Transverse colon (tissue), 4 donors: ENCODE measurements at regions not wholly inside any gene's neighbourhood (a gene's known extent, or its start where the extent isn't known, plus 50 kb on each side); places are given as distances from the start of the nearest gene placed in this dataset.

Experiments
- DNase-seq: peaks from one replicate; pipeline ENCODE4 v3.0.0-alpha.2; 2019
- H3K27ac ChIP-seq, 4 donors: fragments of 200-600 bp; sonication (generic); 2 replicates each; pipeline ENCODE4 v1.5.1; 2016 to 2018; ENCODE audit warnings: inconsistent platforms in 4 of 4
- H3K27me3 ChIP-seq: fragments of 200-600 bp; sonication (generic); 2 replicates; pipeline ENCODE4 v1.5.1; 2017; ENCODE audit warnings: inconsistent platforms
- H3K36me3 ChIP-seq, 4 donors: fragments of 200-600 bp; sonication (generic); 2 replicates each; pipeline ENCODE4 v1.5.1; 2017 to 2019; ENCODE audit warnings: inconsistent platforms in 4 of 4
- H3K4me1 ChIP-seq, 4 donors: fragments of 200-600 bp; sonication (generic); 2 replicates each; pipeline ENCODE4 v1.5.1; 2017 to 2020; ENCODE audit warnings: inconsistent platforms in 4 of 4
- H3K4me3 ChIP-seq, 4 donors: fragments of 200-600 bp; sonication (generic); 1 replicate in 1 of 4; 2 replicates in 3 of 4; pipeline versions ENCODE4 v1.5.1 to v1.6.1; 2017 to 2019; ENCODE audit warnings: inconsistent platforms in 4 of 4
- H3K9me3 ChIP-seq, 2 donors: fragments of 200-600 bp; sonication (generic); 2 replicates each; pipeline ENCODE4 v1.5.1; 2017 to 2019; ENCODE audit warnings: inconsistent platforms in 2 of 2
- CTCF ChIP-seq, 5 experiments: fragments of 200-600 bp in 3 of 5; fragments of 450-650 bp in 2 of 5; sonication (generic) in 3 of 5; IDR thresholded peaks; 1 replicate in 2 of 5; 2 replicates in 3 of 5; pipeline ENCODE4 v1.5.1; 2016 to 2017; ENCODE audit warnings: antibody characterized with exemption in 5 of 5, inconsistent platforms in 3 of 5, mild to moderate bottlenecking in 2 of 5, moderate library complexity in 1 of 5
- EP300 ChIP-seq: sonication (generic); formaldehyde crosslinking; IDR thresholded peaks from one replicate; pipeline ENCODE4 v1.6.1; 2017; ENCODE audit warnings: antibody characterized with exemption, low read depth
- POLR2A ChIP-seq: fragments of 450-650 bp; IDR thresholded peaks from one replicate; pipeline ENCODE4 v1.6.1; 2016; ENCODE audit warnings: antibody characterized with exemption, mild to moderate bottlenecking, moderate library complexity
- POLR2AphosphoS5 ChIP-seq, 3 donors: sonication (generic); formaldehyde crosslinking; IDR thresholded peaks; one replicate each; pipeline ENCODE4 v1.6.1; 2016; ENCODE audit warnings: antibody characterized with exemption in 3 of 3
- WGBS, 2 donors: methylation state at CpG; one replicate each; pipeline ENCODE4 v1.1.5; 2018; ENCODE audit warnings: low coverage in 1 of 2; 5-methylcytosine and 5-hydroxymethylcytosine counted together
- in situ Hi-C, 4 donors: fragments of 200-750 bp; cut with MboI; loops; one replicate each; pipeline versions ENCODE4 v1.15.0 to v1.15.1; 2017; ENCODE audit warnings: low sequenced_read_pairs in 3 of 4, low pct_ligation_motif_present in 1 of 4, low pct_unique_long_range_greater_than_20kb in 1 of 4
- intact Hi-C: fragments of 100-400 bp; cut with DNase I; formaldehyde crosslinking; loops from one replicate; pipeline ENCODE4 v1.15.1; 2023; ENCODE audit warnings: low total_unique reads

DNA sequence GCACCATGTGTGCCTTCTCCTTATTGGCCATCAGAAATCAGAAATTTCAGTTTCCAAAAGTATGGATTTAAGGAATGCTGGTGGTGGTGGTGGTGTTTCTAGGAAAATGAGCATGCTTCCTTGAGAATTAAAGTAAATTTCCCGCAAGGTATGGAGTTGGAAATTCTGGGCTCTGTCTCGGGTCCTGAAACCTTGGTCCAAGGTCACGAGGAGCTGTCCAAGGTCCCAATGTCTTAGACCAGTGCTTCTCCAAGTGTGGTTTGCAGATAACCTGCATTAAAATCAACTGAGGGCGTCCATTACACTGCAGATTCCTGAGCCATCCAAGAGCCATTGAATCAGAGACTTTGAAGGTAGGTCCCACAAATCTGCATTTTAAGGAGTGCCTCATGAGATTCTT is 210.9 kb upstream of the PKDCC start:
- intact Hi-C loops: no loop called here
- 21 to 43% methylated on average over 1 to 4 of the region's 4 CpGs for WGBS, 2 donors

DNA sequence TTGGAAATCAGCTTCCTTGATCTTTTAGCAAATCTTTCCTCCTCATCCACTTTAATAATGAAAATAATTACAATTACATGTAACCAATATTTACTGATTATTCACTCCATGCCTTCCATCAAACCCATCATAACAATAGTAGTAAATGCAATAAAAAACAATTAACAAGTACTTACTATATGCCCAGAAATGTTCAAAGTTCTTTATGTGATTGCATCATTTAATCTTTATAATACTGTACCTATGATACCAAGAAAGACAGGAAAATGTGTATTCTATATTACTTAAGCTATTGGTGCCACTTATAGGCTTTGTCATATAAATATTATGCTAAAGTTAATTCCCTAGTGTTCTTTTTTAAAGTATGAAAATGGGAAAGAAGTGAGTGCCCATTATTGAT is 210.2 kb upstream of the PKDCC start:
- no peaks in the 10 kb centered on the region for H3K9me3 ChIP-seq
- intact Hi-C loops (no loop called here), in situ Hi-C loops (no loop called here)
- peaks cover 0 to 13% (median 11%) of the 10 kb centered on the region in 4 donors for H3K4me1 ChIP-seq
- no peaks in the 10 kb centered on the region for H3K36me3 ChIP-seq
- no peak overlapping the region for H3K4me3 ChIP-seq
- DNase-seq: no peak
- H3K27ac ChIP-seq: no peak overlapping the region
- TF ChIP-seq POLR2AphosphoS5 (IDR thresholded peaks at IDR 0.05) (no peak), EP300 (no peak), CTCF (IDR thresholded peaks at IDR 0.05) (no peak), POLR2A (no peak)
- H3K27me3 ChIP-seq: no peaks in the 10 kb centered on the region

More for the DNA sequence above, 210.9 kb upstream of the PKDCC start:
- no peaks in the 10 kb centered on the region for H3K27me3 ChIP-seq
- TF ChIP-seq CTCF (IDR thresholded peaks at IDR 0.05) (no peak), POLR2AphosphoS5 (IDR thresholded peaks at IDR 0.05) (no peak), EP300 (no peak), POLR2A (no peak)
- H3K27ac ChIP-seq: no peak overlapping the region
- peak; percentile 35 for DNase-seq
- H3K4me3 ChIP-seq: no peak overlapping the region
- in situ Hi-C loops: no loop called here
- no peaks in the 10 kb centered on the region for H3K9me3 ChIP-seq
- H3K4me1 ChIP-seq: peaks cover 0 to 12% (median 11%) of the 10 kb centered on the region in 4 donors
- no peaks in the 10 kb centered on the region for H3K36me3 ChIP-seq

- no peaks in the 10 kb centered on the region for H3K9me3 ChIP-seq
- TF ChIP-seq POLR2A: peak; percentile 74
- peak; percentile 92 to 99 (median 98) for TF ChIP-seq CTCF (IDR thresholded peaks at IDR 0.05)
- peak; percentile 73 to 75 (median 73) for TF ChIP-seq POLR2AphosphoS5 (IDR thresholded peaks at IDR 0.05)
- TF ChIP-seq EP300: no peak
- in situ Hi-C loops: no loop called here
- peak overlapping the region; percentile 79 to 96 (median 90) for H3K27ac ChIP-seq
- peaks cover 0 to 13% (median 11%) of the 10 kb centered on the region in 4 donors for H3K4me1 ChIP-seq
- intact Hi-C loops: no loop called here
- H3K36me3 ChIP-seq: no peaks in the 10 kb centered on the region
- peaks cover under 1% of the 10 kb centered on the region for H3K27me3 ChIP-seq
- peak overlapping the region; percentile 54 to 66 (median 62) for H3K4me3 ChIP-seq
- whole genome bisulfite sequencing, 2 donors: 2 to 4% methylated on average over 5 to 48 of the region's 48 CpGs
- peak; percentile 98 for DNase-seq
These were observed 206.9 kb upstream of the PKDCC start for GRCh38 chr2:41840702-41841551.

- TF ChIP-seq EP300 (no peak), POLR2A (no peak), POLR2AphosphoS5 (IDR thresholded peaks at IDR 0.05) (no peak), CTCF (IDR thresholded peaks at IDR 0.05) (no peak)
- Histone ChIP-seq H3K4me3 (no peak overlapping the region), H3K27me3 (peaks cover 3% of the 10 kb centered on the region), H3K9me3 (no peaks in the 10 kb centered on the region), H3K27ac (no peak overlapping the region), H3K4me1 (peaks cover 0 to 2% (median 0%) of the 10 kb centered on the region in 4 donors), H3K36me3 (no peaks in the 10 kb centered on the region)
- DNase-seq: no peak
- in situ Hi-C loops (no loop called here), intact Hi-C loops (no loop called here)
- 45 to 100% methylated on average over 1 of the region's 1 CpG for WGBS, 2 donors
These were observed 200.9 kb upstream of the PKDCC start for GRCh38 chr2:41846962-41847361.
